GM12878 (cell line): ENCODE measurements at regions not wholly inside any gene's neighbourhood (a gene's known extent, or its start where the extent isn't known, plus 50 kb on each side); places are given as distances from the start of the nearest gene placed in this dataset.

Experiments used
- ATAC-seq: fragments of 200-7000 bp; cut with Tn5 transposase; 3 replicates; pipeline ENCODE4 v1.9.1; 2020; ENCODE audit warnings: mild to moderate bottlenecking, moderate library complexity
- BruUV-seq: library from RNA; stranded (reverse); fragments of 400-500 nt; replicated peaks from 2 replicates; lab custom pipeline; 2021; lab: Mats Ljungman, UMichigan
- CTCF ChIA-PET: fragments of 300-600 bp; sonication (Branson Sonifier 250); formaldehyde crosslinking; extraction: SDS; loops from one replicate; lab custom pipeline; 2021; ENCODE audit warnings: inconsistent platforms; lab: Yijun Ruan, JAX
- POLR2A ChIA-PET: fragments of 350-600 bp; formaldehyde crosslinking; extraction: SDS; loops from one replicate; lab custom pipeline; 2021; ENCODE audit warnings: inconsistent platforms; lab: Charles Lee
- RAD21 ChIA-PET: fragments of 300-600 bp; sonication (Branson Sonifier 250); formaldehyde crosslinking; loops from one replicate; lab custom pipeline; 2023; ENCODE audit warnings: antibody characterized with exemption; ENCODE audit not compliant: unreplicated experiment; lab: Charles Lee
- SMC1A ChIA-PET: fragments of 300-600 bp; sonication (Branson Sonifier 250); formaldehyde crosslinking; loops from one replicate; lab custom pipeline; 2023; ENCODE audit not compliant: unreplicated experiment, uncharacterized antibody; lab: Charles Lee
- DNase-seq: peaks from one replicate; pipeline ENCODE4 v3.0.0-alpha.2; 2011; ENCODE audit warnings: low read depth, low spot score
- FAIRE-seq: peaks from 3 replicates; lab custom pipeline; 2011; peaks lifted over from hg19 to GRCh38; lab: Jason Lieb, UNC
- H2AFZ ChIP-seq: 2 replicates; pipeline ENCODE4 v1.6.0; 2011; ENCODE audit warnings: low read depth, low read length, control low read depth; ENCODE audit not compliant: control insufficient read depth
- H3K27ac ChIP-seq: 2 replicates; pipeline ENCODE4 v1.5.1; 2011; ENCODE audit warnings: control low read depth; ENCODE audit not compliant: control insufficient read depth, insufficient read depth
- H3K27me3 ChIP-seq, 2 experiments: replicated peaks in 1 of 2; 2 replicates each; pipeline versions ENCODE4 v1.6.0 to v1.6.1; 2011; ENCODE audit warnings: low read length in 1 of 2; ENCODE audit not compliant: control insufficient read depth in 2 of 2, insufficient read depth in 2 of 2
- H3K36me3 ChIP-seq, 2 experiments: 2 replicates each; pipeline ENCODE4 v1.5.1; 2011; ENCODE audit warnings: low read length in 1 of 2; ENCODE audit not compliant: control insufficient read depth in 2 of 2, insufficient read depth in 2 of 2
- H3K4me1 ChIP-seq: 2 replicates; pipeline ENCODE4 v1.6.1; 2011; ENCODE audit warnings: mild to moderate bottlenecking, low read length, moderate library complexity, mixed read lengths; ENCODE audit not compliant: control insufficient read depth, insufficient read depth
- H3K4me2 ChIP-seq: 2 replicates; pipeline ENCODE4 v1.6.0; 2011; ENCODE audit warnings: control low read depth; ENCODE audit not compliant: control insufficient read depth, insufficient read depth
- H3K4me3 ChIP-seq: fragments of 200-600 bp; sonication (generic); 2 replicates; pipeline ENCODE4 v1.5.1; 2016
- H3K79me2 ChIP-seq: 2 replicates; pipeline ENCODE4 v1.6.0; 2011; ENCODE audit warnings: low read length; ENCODE audit not compliant: control insufficient read depth, insufficient read depth
- H3K9ac ChIP-seq: 2 replicates; pipeline ENCODE4 v1.8.0; 2011; ENCODE audit warnings: low read length, control low read depth, mixed read lengths; ENCODE audit not compliant: control insufficient read depth, insufficient read depth
- H3K9me3 ChIP-seq: replicated peaks from 3 replicates; pipeline ENCODE4 v1.5.1; 2011; ENCODE audit warnings: mild to moderate bottlenecking, low read length; ENCODE audit not compliant: control insufficient read depth, insufficient read depth
- H4K20me1 ChIP-seq: 2 replicates; pipeline ENCODE4 v1.6.0; 2011; ENCODE audit not compliant: control insufficient read depth, insufficient read depth
- BRCA1 ChIP-seq: IDR thresholded peaks from 2 replicates; pipeline ENCODE4 v1.6.1; 2011; ENCODE audit warnings: low read depth, low read length, improper control_type of control experiment
- CBX3 ChIP-seq: fragments of 200-600 bp; sonication (generic); IDR thresholded peaks from 2 replicates; pipeline ENCODE4 v1.6.1; 2016; ENCODE audit warnings: low read depth, borderline replicate concordance
- EP300 ChIP-seq, 2 experiments: fragments of 150-350 bp in 1 of 2; IDR thresholded peaks; 2 replicates each; pipeline ENCODE4 v1.6.1; 2011 to 2012; ENCODE audit warnings: low read depth in 2 of 2, low read length in 2 of 2, borderline replicate concordance in 1 of 2, improper control_type of control experiment in 1 of 2, inconsistent platforms in 1 of 2; ENCODE audit not compliant: control insufficient read depth in 1 of 2
- HCFC1 ChIP-seq: fragments of 150-350 bp; IDR thresholded peaks from 2 replicates; pipeline ENCODE4 v1.6.1; 2014; ENCODE audit warnings: low read length
- HSF1 ChIP-seq: fragments of 150-350 bp; IDR thresholded peaks from 2 replicates; pipeline ENCODE4 v1.6.1; 2014; ENCODE audit warnings: mild to moderate bottlenecking, low read depth, low read length
- IKZF1 ChIP-seq: fragments of 450-650 bp; conservative IDR thresholded peaks from 2 replicates; pipeline ENCODE4 v1.6.1; 2017; ENCODE audit warnings: antibody characterized with exemption, mild to moderate bottlenecking
- TCF3 ChIP-seq: IDR thresholded peaks from 2 replicates; pipeline ENCODE4 v1.6.1; 2012; ENCODE audit warnings: low read depth, mild to moderate bottlenecking, low read length, borderline replicate concordance; ENCODE audit not compliant: insufficient read depth
- ZBED1 ChIP-seq: IDR thresholded peaks from 2 replicates; pipeline ENCODE4 v1.6.1; 2016; ENCODE audit warnings: borderline replicate concordance
- WGBS: methylation state at CpG from one replicate; pipeline ENCODE4 v1.1.6; 2016; ENCODE audit warnings: low lambda C conversion rate; ENCODE audit not compliant: insufficient replicate concordance, insufficient coverage; ENCODE audit errors: missing lambda C conversion rate; 5-methylcytosine and 5-hydroxymethylcytosine counted together
- in situ Hi-C: fragments of 300-500 bp; cut with MboI; formaldehyde crosslinking; loops from 9 replicates; pipeline ENCODE4 v1.14.3; 2018; ENCODE audit warnings: mixed read lengths
- intact Hi-C: fragments of 100-400 bp; cut with micrococcal nuclease; formaldehyde crosslinking; loops from one replicate; pipeline ENCODE4 v1.14.2; 2022; ENCODE audit not compliant: unreplicated experiment
- TF ChIP-seq, protein P1 (sequence below): IDR thresholded peaks from 2 replicates; pipeline ENCODE4 v1.6.1; 2012; ENCODE audit warnings: mild to moderate bottlenecking, low read depth, low read length

GRCh38 chr13:53642306-53642705, 613.7 kb downstream of the OLFM4 start:
- ChIA-PET POLR2A (no interaction called here), RAD21 (no interaction called here), CTCF (no interaction called here), SMC1A (interaction anchor here (1.5 kb wide), 1 partner anchor 11 kb away, joined by 3 read pairs; no protein-coding TSS in a partner anchor)
- intact Hi-C loops: no loop called here
- Histone ChIP-seq H2AFZ (no peak overlapping the region), H4K20me1 (no peaks in the 10 kb centered on the region), H3K4me2 (no peak overlapping the region), H3K27me3 (no peaks in the 10 kb centered on the region), H3K9me3 (no peaks in the 10 kb centered on the region; the same call in 2 of the 3 replicates), H3K4me3 (no peak overlapping the region), H3K4me1 (no peaks in the 10 kb centered on the region), H3K27ac (no peak overlapping the region), H3K79me2 (no peaks in the 10 kb centered on the region), H3K9ac (no peak overlapping the region), H3K36me3 (no peaks in the 10 kb centered on the region)
- FAIRE-seq: no peak
- in situ Hi-C loops: no loop called here
- BruUV-seq: no TSS peak
- no peak for TF ChIP-seq BRCA1
- TF ChIP-seq HSF1: no peak
- no peak for TF ChIP-seq TCF3
- no peak for TF ChIP-seq HCFC1
- no peak for TF ChIP-seq EP300 (IDR thresholded peaks at IDR 0.05; ENCODE audit: borderline replicate concordance in 1 of 2, control insufficient read depth in 1 of 2, low read depth in 2 of 2, low read length in 2 of 2)
- whole genome bisulfite sequencing: 31% methylated on average over 3 of the region's 3 CpGs
- no peak for DNase-seq
- ATAC-seq: no peak

DNA sequence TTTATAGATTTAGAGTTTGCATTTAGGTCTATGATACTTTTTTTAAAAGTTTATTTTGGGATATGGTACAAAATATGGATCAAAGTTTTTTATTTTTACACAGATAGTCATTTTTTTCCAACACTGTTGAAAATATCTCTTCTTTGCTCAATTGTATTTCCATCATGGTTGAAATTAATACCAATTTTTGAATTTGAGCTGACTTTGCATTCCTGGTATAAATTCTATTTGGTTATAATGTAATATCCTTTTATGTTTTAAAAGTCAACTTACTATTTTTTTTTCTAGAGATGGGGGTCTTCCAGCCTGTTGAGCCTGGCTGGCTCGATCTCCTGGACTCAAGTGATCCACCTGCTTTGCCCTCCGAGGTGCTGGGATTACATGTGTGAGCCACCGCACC, 620.1 kb downstream of the OLFM4 start:
- DNase-seq (no peak), ATAC-seq (no peak), FAIRE-seq (no peak)
- no peaks in the 10 kb centered on the region for H3K4me1 ChIP-seq
- SMC1A ChIA-PET: no interaction called here
- in situ Hi-C loops (no loop called here), intact Hi-C loops (no loop called here)
- no peaks in the 10 kb centered on the region for H4K20me1 ChIP-seq
- no peak overlapping the region for H2AFZ ChIP-seq
- H3K79me2 ChIP-seq: no peaks in the 10 kb centered on the region
- no peaks in the 10 kb centered on the region for H3K27me3 ChIP-seq
- CTCF ChIA-PET: no interaction called here
- H3K36me3 ChIP-seq: no peaks in the 10 kb centered on the region
- RAD21 ChIA-PET: no interaction called here
- H3K27ac ChIP-seq: no peak overlapping the region
- no peak overlapping the region for H3K4me3 ChIP-seq
- BruUV-seq: no TSS peak
- TF ChIP-seq IKZF1 (no peak), ZBED1 (no peak), HSF1 (no peak), CBX3 (no peak)
- TF ChIP-seq, protein P1, sequence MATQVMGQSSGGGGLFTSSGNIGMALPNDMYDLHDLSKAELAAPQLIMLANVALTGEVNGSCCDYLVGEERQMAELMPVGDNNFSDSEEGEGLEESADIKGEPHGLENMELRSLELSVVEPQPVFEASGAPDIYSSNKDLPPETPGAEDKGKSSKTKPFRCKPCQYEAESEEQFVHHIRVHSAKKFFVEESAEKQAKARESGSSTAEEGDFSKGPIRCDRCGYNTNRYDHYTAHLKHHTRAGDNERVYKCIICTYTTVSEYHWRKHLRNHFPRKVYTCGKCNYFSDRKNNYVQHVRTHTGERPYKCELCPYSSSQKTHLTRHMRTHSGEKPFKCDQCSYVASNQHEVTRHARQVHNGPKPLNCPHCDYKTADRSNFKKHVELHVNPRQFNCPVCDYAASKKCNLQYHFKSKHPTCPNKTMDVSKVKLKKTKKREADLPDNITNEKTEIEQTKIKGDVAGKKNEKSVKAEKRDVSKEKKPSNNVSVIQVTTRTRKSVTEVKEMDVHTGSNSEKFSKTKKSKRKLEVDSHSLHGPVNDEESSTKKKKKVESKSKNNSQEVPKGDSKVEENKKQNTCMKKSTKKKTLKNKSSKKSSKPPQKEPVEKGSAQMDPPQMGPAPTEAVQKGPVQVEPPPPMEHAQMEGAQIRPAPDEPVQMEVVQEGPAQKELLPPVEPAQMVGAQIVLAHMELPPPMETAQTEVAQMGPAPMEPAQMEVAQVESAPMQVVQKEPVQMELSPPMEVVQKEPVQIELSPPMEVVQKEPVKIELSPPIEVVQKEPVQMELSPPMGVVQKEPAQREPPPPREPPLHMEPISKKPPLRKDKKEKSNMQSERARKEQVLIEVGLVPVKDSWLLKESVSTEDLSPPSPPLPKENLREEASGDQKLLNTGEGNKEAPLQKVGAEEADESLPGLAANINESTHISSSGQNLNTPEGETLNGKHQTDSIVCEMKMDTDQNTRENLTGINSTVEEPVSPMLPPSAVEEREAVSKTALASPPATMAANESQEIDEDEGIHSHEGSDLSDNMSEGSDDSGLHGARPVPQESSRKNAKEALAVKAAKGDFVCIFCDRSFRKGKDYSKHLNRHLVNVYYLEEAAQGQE: no peak
- H3K4me2 ChIP-seq: no peak overlapping the region
- POLR2A ChIA-PET: no interaction called here
- WGBS: 41% methylated on average over 3 of the region's 3 CpGs
- no peak overlapping the region for H3K9ac ChIP-seq
- no peaks in the 10 kb centered on the region for H3K9me3 ChIP-seq
